Neuronal stem cell (in vitro differentiated cells): ENCODE measurements at regions not wholly inside any gene's neighbourhood (a gene's known extent, or its start where the extent isn't known, plus 50 kb on each side); places are given as distances from the start of the nearest gene placed in this dataset.

ENCODE experiments used
- DNase-seq: peaks from one replicate; pipeline ENCODE4 v3.0.0-alpha.2; 2013; ENCODE audit warnings: low spot score
- H2AFZ ChIP-seq: one replicate; pipeline ENCODE4 v1.6.1; 2013; ENCODE audit warnings: mild to moderate bottlenecking, low read length, inconsistent platforms
- H2AK5ac ChIP-seq: 2 replicates; pipeline ENCODE4 v1.6.1; 2013; ENCODE audit warnings: low read depth, mild to moderate bottlenecking, inconsistent platforms, low read length, moderate library complexity, mixed read lengths
- H2BK120ac ChIP-seq: 2 replicates; pipeline ENCODE4 v1.6.1; 2013; ENCODE audit warnings: low read depth, mild to moderate bottlenecking, inconsistent platforms, low read length, moderate library complexity, mixed read lengths
- H2BK12ac ChIP-seq: one replicate; pipeline ENCODE4 v1.6.1; 2013; ENCODE audit warnings: low read length, inconsistent platforms
- H2BK15ac ChIP-seq: 2 replicates; pipeline ENCODE4 v1.6.1; 2013; ENCODE audit warnings: mild to moderate bottlenecking, low read length, inconsistent platforms, mixed read lengths
- H2BK5ac ChIP-seq: one replicate; pipeline ENCODE4 v1.6.1; 2013; ENCODE audit warnings: inconsistent platforms, mild to moderate bottlenecking, low read length, moderate library complexity
- H3K14ac ChIP-seq: one replicate; pipeline ENCODE4 v1.6.1; 2013; ENCODE audit warnings: low read length, inconsistent platforms
- H3K18ac ChIP-seq: 2 replicates; pipeline ENCODE4 v1.6.1; 2013; ENCODE audit warnings: low read length, inconsistent platforms
- H3K23ac ChIP-seq: 2 replicates; pipeline ENCODE4 v1.6.1; 2013; ENCODE audit warnings: low read depth, mild to moderate bottlenecking, mixed read lengths, low read length, inconsistent platforms; ENCODE audit not compliant: poor library complexity
- H3K27ac ChIP-seq: replicated peaks from 3 replicates; pipeline ENCODE4 v1.5.1; 2013; ENCODE audit warnings: low read length, inconsistent platforms
- H3K27me3 ChIP-seq, 3 experiments: 2 replicates each; pipeline ENCODE4 v1.6.1; 2013; ENCODE audit warnings: low read length in 3 of 3, mild to moderate bottlenecking in 2 of 3, inconsistent platforms in 1 of 3, low read depth in 1 of 3, mixed read lengths in 1 of 3, moderate library complexity in 1 of 3; ENCODE audit not compliant: control insufficient read depth in 3 of 3, insufficient read depth in 3 of 3
- H3K36me3 ChIP-seq, 2 donors: replicated peaks in 1 of 2; 2 replicates each; pipeline ENCODE4 v1.6.1; 2013; ENCODE audit warnings: low read length in 2 of 2; ENCODE audit not compliant: control insufficient read depth in 2 of 2, insufficient read depth in 2 of 2
- H3K4ac ChIP-seq: 2 replicates; pipeline ENCODE4 v1.6.1; 2013; ENCODE audit warnings: inconsistent platforms, mild to moderate bottlenecking, low read length, moderate library complexity
- H3K4me1 ChIP-seq, 2 donors: 1 replicate in 1 of 2; 2 replicates in 1 of 2; pipeline ENCODE4 v1.6.1; 2013; ENCODE audit warnings: low read length in 2 of 2, low read depth in 1 of 2; ENCODE audit not compliant: control insufficient read depth in 2 of 2, insufficient read depth in 1 of 2
- H3K4me2 ChIP-seq: one replicate; pipeline ENCODE4 v1.6.1; 2013; ENCODE audit warnings: mild to moderate bottlenecking, low read length, inconsistent platforms; ENCODE audit not compliant: insufficient read depth, poor library complexity, severe bottlenecking
- H3K4me3 ChIP-seq, 2 donors: 2 replicates each; pipeline ENCODE4 v1.5.1; 2013; ENCODE audit warnings: low read length in 2 of 2, mild to moderate bottlenecking in 2 of 2, inconsistent platforms in 1 of 2, moderate library complexity in 1 of 2
- H3K79me1 ChIP-seq: one replicate; pipeline ENCODE4 v1.6.1; 2013; ENCODE audit warnings: low read depth, mild to moderate bottlenecking, inconsistent platforms, low read length, moderate library complexity
- H3K9ac ChIP-seq: one replicate; pipeline ENCODE4 v1.6.1; 2013; ENCODE audit warnings: mild to moderate bottlenecking, low read depth, low read length, inconsistent platforms; ENCODE audit not compliant: poor library complexity
- H3K9me3 ChIP-seq, 2 donors: replicated peaks in 1 of 2; 2 replicates each; pipeline versions ENCODE3 to v1.6.1; 2013; ENCODE audit warnings: low read length in 2 of 2, mild to moderate bottlenecking in 2 of 2, inconsistent platforms in 1 of 2, low read depth in 1 of 2, mixed read lengths in 1 of 2, moderate library complexity in 1 of 2; ENCODE audit not compliant: control insufficient read depth in 2 of 2, insufficient read depth in 1 of 2
- H4K8ac ChIP-seq: one replicate; pipeline ENCODE4 v1.6.1; 2013; ENCODE audit warnings: low read depth, mild to moderate bottlenecking, inconsistent platforms, low read length, moderate library complexity
- H4K91ac ChIP-seq: one replicate; pipeline ENCODE4 v1.6.1; 2013; ENCODE audit warnings: low read length, low read depth, mild to moderate bottlenecking, inconsistent platforms; ENCODE audit not compliant: poor library complexity
- WGBS, 2 donors: extraction: QIAGEN DNeasy Blood & Tissue Kit; methylation state at CpG; one replicate each; pipeline ENCODE4 v1.1.7; 2013; ENCODE audit warnings: missing lambda C conversion rate in 2 of 2, mixed read lengths in 1 of 2; ENCODE audit not compliant: insufficient read length in 2 of 2, insufficient replicate concordance in 1 of 2; ENCODE audit errors: extremely low coverage in 2 of 2; 5-methylcytosine and 5-hydroxymethylcytosine counted together

- Histone ChIP-seq H3K36me3 (no peaks in the 10 kb centered on the region), H2BK15ac (no peak overlapping the region), H2AFZ (no peak overlapping the region), H3K4me1 (peaks cover 0 to 1% of the 10 kb centered on the region in 2 donors), H3K27ac (no peak overlapping the region), H3K4me3 (no peak overlapping the region), H4K8ac (no peak overlapping the region), H3K9ac (no peak overlapping the region), H3K4me2 (no peak overlapping the region), H3K4ac (no peak overlapping the region), H3K14ac (no peak overlapping the region), H2BK5ac (no peak overlapping the region), H2BK12ac (no peak overlapping the region), H4K91ac (no peak overlapping the region), H3K18ac (no peak overlapping the region), H3K9me3 (peaks cover 0 to 3% of the 10 kb centered on the region in 2 donors), H3K27me3 (no peaks in the 10 kb centered on the region), H3K79me1 (no peaks in the 10 kb centered on the region), H2BK120ac (no peak overlapping the region), H3K23ac (no peak overlapping the region), H2AK5ac (no peak overlapping the region)
- no peak for DNase-seq
- no CpG with 5 or more reads among the region's 6 CpGs for WGBS, 2 donors
These were observed 268.2 kb upstream of the PRDM1 start for GRCh38 chr6:105817961-105818360.

- Histone ChIP-seq H2BK5ac (no peak overlapping the region), H3K79me1 (no peaks in the 10 kb centered on the region), H3K4me2 (no peak overlapping the region), H3K18ac (no peak overlapping the region), H3K36me3 (no peaks in the 10 kb centered on the region), H2BK15ac (no peak overlapping the region), H3K9ac (no peak overlapping the region), H4K8ac (no peak overlapping the region), H3K14ac (no peak overlapping the region), H2AFZ (no peak overlapping the region), H3K4ac (no peak overlapping the region), H3K9me3 (no peaks in the 10 kb centered on the region), H2BK120ac (no peak overlapping the region), H3K27ac (no peak overlapping the region), H3K23ac (no peak overlapping the region), H2AK5ac (no peak overlapping the region), H3K4me3 (no peak overlapping the region), H2BK12ac (no peak overlapping the region), H3K27me3 (no peaks in the 10 kb centered on the region), H4K91ac (no peak overlapping the region), H3K4me1 (peaks cover 0 to 1% of the 10 kb centered on the region in 2 donors)
- WGBS, 2 donors, result no CpG with 5 or more reads among the region's 8 CpGs
- no peak for DNase-seq
These were observed 268.8 kb upstream of the PRDM1 start for GRCh38 chr6:105817370-105817769.

GRCh38 chr6:105816847-105817246 is 269.3 kb upstream of the PRDM1 start:
- H4K8ac ChIP-seq, result no peak overlapping the region
- no peak overlapping the region for H3K4ac ChIP-seq
- no peak overlapping the region for H2BK15ac ChIP-seq
- no peak overlapping the region for H2AFZ ChIP-seq
- H3K14ac ChIP-seq, result no peak overlapping the region
- H4K91ac ChIP-seq, result no peak overlapping the region
- WGBS, 2 donors, result no CpG with 5 or more reads among the region's 4 CpGs
- no peak for DNase-seq
- no peaks in the 10 kb centered on the region for H3K79me1 ChIP-seq
- no peak overlapping the region for H2BK12ac ChIP-seq
- no peaks in the 10 kb centered on the region for H3K9me3 ChIP-seq
- no peaks in the 10 kb centered on the region for H3K36me3 ChIP-seq
- H3K4me1 ChIP-seq, result peaks cover 0 to 1% of the 10 kb centered on the region in 2 donors
- H3K4me3 ChIP-seq, result no peak overlapping the region
- no peak overlapping the region for H3K18ac ChIP-seq
- no peak overlapping the region for H3K23ac ChIP-seq
- H2BK120ac ChIP-seq, result no peak overlapping the region
- H3K27me3 ChIP-seq, result no peaks in the 10 kb centered on the region
- no peak overlapping the region for H3K27ac ChIP-seq
- no peak overlapping the region for H2BK5ac ChIP-seq
- H2AK5ac ChIP-seq, result no peak overlapping the region
- no peak overlapping the region for H3K9ac ChIP-seq
- no peak overlapping the region for H3K4me2 ChIP-seq

- Histone ChIP-seq H3K36me3 (no peaks in the 10 kb centered on the region), H3K4ac (no peak overlapping the region), H2AFZ (no peak overlapping the region), H3K27ac (no peak overlapping the region), H3K9ac (no peak overlapping the region), H3K18ac (no peak overlapping the region), H3K4me3 (no peak overlapping the region), H3K23ac (no peak overlapping the region), H3K9me3 (no peaks in the 10 kb centered on the region), H4K91ac (no peak overlapping the region), H2BK15ac (no peak overlapping the region), H2BK12ac (no peak overlapping the region), H3K79me1 (no peaks in the 10 kb centered on the region), H3K4me1 (peaks cover 0 to 4% of the 10 kb centered on the region in 2 donors), H2BK120ac (no peak overlapping the region), H3K4me2 (no peak overlapping the region), H3K14ac (no peak overlapping the region), H2BK5ac (no peak overlapping the region), H4K8ac (no peak overlapping the region), H2AK5ac (no peak overlapping the region), H3K27me3 (no peaks in the 10 kb centered on the region)
- WGBS, 2 donors, result no CpG with 5 or more reads among the region's 6 CpGs
- DNase-seq, result no peak
These were observed 270.2 kb upstream of the PRDM1 start for GRCh38 chr6:105815661-105816555.
